GM18873 (cell line): ENCODE measurements at regions not wholly inside any gene's neighbourhood (a gene's known extent, or its start where the extent isn't known, plus 50 kb on each side); places are given as distances from the start of the nearest gene placed in this dataset.

Experiments used
- ATAC-seq: cut with Tn5 transposase; IDR thresholded peaks from one replicate; pipeline ENCODE4 v1.9.1; 2021; ENCODE audit warnings: mild to moderate bottlenecking, moderate library complexity, moderate number of reproducible peaks; ENCODE audit not compliant: unreplicated experiment, low FRiP score

GRCh38 chr6:134866563-134866962 lies 83.3 kb downstream of the ALDH8A1 start:
- ATAC-seq, result no peak

DNA sequence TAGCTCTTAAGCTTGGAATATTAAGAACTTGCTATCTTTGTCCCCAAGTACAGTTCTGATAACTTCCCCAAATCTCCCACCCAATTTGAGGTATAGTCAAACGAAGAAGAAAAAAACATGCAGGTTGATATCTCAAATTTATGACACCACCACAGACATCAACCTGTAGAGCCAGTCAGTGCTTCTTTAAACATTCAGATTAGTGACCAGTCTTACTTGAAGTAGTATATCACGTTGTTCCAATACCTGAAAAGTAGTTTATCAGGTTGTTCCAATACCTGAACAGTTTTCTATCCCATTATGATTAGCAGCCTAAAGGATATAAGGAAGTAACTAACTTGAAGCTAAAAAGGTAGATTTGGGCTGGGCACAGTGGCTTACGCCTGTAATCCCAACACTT lies 85.3 kb downstream of the ALDH8A1 start:
- ATAC-seq, result no peak

- no peak for ATAC-seq
Measured at GRCh38 chr6:134863763-134864510, 86.0 kb downstream of the ALDH8A1 start.

DNA sequence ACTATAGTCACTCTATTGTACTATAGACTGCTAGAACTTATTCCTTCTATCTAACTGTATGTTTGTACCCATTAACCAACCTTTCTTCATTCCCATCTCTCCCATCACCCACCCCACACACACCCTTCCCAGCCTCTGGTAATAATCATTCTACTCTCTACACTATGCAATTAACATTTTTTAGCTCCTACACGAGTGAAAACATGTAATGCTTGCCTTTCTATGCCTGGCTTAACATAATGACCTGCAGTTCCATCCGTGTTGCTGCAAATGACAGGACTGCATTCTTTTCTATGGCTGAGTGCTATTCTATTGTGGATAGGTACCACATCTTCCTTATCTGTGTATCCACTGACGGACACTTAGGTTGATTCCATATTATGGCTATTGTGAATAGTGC lies 95.5 kb downstream of the ALDH8A1 start:
- ATAC-seq, result no peak

DNA sequence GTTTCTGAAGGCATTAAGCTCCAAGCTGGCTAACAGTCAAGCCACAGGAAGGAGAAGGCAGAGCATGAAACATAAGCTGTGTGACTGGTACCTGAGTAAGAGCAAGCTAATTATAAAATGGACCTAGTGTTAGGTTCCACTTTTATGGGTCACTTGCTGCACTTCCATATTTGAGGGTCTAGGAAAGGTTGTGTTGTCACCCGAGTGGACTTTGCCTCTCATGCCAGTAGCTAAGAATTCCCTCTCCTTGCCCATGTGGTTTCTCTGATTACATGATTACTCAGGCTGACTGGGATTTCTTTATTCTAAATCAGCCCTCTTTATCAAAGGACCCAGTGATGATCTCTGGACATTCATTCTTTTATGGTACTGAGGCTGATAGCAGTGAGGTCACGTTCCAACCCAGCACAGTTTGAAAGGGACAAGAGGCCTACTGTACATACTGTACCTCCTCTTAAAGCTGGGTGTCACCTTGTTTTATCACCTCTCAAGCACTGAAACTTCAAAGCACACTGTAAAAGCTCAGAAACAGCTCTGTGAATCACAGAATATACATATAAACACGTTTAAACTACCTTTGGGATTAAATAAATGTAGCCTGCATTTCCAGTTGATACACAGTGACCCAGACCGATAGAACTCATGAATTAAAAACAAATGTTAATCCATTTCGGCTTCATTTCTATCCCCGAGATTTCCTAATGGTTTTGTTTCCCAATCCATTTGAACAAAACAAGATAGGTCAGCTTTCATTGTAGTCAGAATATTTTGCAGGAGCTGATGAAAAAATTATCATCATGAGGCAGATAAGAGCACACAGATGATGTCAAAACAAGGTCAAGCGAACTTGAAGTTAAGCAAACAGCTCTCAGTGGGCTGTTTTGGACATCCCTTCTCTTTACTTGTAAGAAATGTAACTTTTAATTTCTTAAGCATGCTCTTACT lies 96.5 kb downstream of the ALDH8A1 start:
- no peak for ATAC-seq

GRCh38 chr6:134851548-134851947 lies 98.4 kb downstream of the ALDH8A1 start:
- no peak for ATAC-seq

DNA sequence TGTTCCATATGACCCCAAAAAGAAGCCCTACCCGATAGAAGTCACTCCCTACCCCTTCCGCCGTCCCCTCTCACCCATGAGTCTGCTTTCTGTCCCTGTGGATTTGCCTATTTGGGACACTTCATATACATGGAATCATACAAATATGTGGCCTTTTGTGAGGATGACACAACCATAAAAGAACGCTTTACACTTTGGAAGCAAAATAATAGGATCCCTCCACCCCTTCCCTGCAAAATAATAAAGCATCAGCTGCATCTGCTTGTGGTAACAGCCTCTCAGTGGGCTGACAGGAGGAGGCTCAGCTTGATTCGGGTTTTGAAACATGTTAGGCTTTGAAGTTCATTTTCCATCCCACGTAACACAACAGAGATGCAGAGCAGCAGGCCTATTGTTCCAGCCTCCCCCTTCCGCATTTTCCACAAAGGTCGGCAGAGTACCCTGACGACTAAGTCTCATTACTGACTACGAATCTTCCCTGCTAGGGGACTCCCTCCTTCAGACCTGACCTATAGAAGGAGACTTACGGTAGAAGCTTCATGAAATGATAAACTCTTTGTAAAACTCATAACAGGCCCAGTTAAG lies 99.1 kb downstream of the ALDH8A1 start:
- ATAC-seq, result no peak

- no peak for ATAC-seq
Measured at GRCh38 chr6:134849920-134850447, 99.9 kb downstream of the ALDH8A1 start.

- ATAC-seq, result no peak
Measured at GRCh38 chr6:134848076-134848475, 101.8 kb downstream of the ALDH8A1 start.

DNA sequence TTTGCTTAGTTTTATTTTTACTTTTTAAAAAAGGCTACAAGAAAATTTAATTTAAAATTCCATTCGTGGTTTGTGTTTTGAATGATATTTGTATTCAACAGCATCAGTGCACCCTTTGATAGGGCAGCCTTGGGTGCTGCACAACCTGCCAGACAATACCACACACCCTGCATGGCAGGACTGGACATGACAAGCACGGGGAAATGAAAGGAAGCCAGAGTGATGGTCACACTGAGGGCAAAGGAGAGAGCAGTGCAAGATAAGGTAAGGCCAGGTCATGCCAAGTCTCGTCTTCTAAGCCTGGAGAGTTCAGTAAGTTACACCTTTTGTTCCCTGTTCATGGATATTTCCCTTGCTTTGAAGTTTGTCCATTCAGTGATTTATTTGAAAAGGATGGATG lies 103.0 kb downstream of the ALDH8A1 start:
- no peak for ATAC-seq

DNA sequence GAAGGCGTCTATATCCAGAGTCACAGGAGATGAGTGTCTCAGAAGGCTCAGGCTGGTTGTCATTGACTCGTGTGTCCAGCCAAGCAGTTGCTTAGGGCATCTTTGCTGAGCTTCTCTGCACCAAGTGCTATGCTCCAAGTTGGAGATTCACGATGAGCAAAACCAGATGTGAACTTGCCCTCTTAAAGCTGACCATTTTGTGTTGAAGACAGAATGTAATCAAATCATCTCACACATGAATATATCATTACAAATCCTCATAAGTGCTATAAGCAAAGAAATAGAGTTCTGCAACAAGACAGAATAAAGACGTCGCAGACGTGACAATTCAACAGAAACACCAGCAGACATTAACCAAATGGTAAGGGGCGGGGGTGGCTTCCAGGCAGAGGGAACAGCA lies 103.9 kb downstream of the ALDH8A1 start:
- no peak for ATAC-seq

GRCh38 chr6:134844120-134844519 lies 105.8 kb downstream of the ALDH8A1 start:
- no peak for ATAC-seq

GRCh38 chr6:134840086-134840867 lies 109.6 kb downstream of the ALDH8A1 start:
- peak; percentile 77 for ATAC-seq

DNA sequence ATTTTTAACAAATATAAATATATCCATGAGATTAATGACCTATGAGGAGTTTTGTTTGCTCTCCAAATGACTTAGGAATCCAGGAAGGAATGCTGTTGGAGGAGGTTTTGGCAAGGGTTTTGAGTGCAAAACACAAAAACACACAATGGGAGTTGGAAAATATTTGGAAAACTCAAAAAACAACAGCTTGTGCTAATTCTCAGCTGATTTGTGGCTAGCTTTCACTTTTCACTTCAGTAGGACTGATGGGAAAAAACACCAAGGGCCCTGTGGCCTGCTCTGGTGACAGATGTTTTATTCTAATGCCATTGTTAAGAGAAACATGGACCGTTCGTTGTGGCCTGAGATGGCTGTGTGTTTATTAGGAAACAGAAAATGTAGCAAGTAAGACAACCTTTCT lies 113.9 kb downstream of the ALDH8A1 start:
- no peak for ATAC-seq

DNA sequence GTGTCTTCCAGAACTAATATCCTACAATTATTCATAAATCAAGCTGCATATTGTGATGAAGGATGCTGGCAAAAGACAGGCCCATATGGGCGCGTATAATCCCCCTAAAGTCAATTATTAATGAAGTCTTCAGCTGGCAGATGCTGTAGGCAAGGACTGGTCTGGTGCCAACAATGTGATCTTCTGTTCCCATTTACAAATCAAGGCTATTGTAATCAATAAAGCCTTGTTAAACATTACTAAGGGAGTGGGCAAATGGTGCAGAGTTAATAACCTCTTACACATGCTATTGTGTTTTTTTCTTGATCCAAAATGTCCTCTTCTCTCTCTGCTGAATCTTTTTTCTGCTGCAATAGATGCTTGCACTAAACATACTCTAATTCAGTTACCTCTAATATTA lies 119.0 kb downstream of the ALDH8A1 start:
- ATAC-seq, result no peak

- no peak for ATAC-seq
Measured at GRCh38 chr6:134830194-134830593, 119.7 kb downstream of the ALDH8A1 start.

DNA sequence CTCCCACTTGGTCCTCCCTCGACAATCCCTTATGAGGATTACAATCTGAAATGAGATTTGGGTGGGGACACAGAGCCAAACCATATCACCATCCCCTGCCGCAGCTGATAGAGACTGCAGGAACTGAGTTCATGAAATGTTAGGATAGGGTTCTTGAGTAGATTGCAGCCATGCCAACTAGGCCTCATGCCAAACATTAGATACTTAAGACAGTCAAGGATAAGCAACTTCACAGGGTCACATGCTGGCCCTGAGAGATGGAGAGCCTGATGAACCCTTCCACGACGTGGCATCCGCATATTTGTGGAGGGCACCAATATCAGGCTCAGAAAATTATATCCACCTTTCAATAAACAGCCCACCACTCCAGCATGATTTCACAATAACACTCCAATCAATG lies 121.3 kb downstream of the ALDH8A1 start:
- no peak for ATAC-seq

DNA sequence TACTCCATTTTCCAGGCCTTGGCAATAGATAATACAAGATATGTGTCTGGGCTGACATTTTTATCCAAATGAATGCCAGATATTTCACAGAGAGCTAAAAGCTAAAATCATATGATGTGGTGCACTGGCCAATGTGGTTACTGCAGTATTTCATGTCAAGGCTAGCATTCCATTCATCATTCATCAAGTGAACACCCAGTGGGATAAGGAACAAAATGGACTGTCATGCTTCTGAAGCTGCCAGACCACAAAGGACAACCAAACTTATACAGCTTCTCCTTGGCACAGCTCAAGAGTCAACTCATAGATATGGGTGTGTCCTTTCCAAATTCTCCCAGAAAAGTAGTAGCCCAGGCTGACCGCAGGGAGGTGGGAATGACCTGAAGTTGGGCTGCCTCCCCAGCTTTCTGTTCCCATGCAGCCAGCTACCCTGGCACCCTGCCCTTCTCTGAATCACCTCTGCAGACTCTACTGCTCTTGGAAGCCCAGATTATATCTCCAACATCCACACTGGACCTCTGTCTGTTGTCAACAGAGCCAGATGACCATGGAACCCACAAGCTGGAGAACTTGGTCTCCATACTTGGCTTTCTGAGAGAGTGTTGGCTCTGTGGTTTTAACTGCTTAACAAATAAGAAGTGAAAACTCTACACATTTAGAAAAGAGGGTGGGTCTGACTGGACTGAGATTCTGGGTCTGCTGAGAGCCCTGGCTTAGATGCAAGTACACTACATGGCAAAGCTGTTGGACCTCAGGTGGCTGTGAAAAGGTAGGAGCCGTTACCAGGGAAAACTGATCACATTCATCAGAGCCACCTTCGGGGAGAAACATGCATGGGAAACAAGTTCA lies 122.8 kb downstream of the ALDH8A1 start:
- ATAC-seq, result no peak

DNA sequence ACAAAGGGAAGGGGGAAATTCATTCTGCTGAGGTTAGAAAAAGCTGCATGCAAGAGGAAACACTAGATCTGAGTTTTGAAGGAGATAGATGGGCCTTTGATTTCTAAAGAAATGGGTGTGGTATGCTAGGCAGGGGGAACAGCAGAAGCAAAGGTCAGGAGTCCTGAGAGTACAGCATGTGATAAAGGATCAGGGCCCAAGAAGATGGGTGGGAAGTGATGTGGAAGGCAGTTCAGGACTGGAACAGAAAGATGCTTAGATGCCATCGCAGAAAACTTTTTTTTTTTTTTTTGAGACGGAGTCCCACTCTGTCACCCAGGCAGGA lies 126.2 kb downstream of the ALDH8A1 start:
- ATAC-seq, result no peak
